Muscle of back (tissue), 3 donors: ENCODE measurements at regions not wholly inside any gene's neighbourhood (a gene's known extent, or its start where the extent isn't known, plus 50 kb on each side); places are given as distances from the start of the nearest gene placed in this dataset.

Source experiments
- DNase-seq, 3 donors: peaks; one replicate each; pipeline versions ENCODE4 v3.0.0 to v3.0.0-alpha.2; 2013

GRCh38 chr2:221143231-221143630 is 428.9 kb downstream of the EPHA4 start:
- no peak for DNase-seq

DNA sequence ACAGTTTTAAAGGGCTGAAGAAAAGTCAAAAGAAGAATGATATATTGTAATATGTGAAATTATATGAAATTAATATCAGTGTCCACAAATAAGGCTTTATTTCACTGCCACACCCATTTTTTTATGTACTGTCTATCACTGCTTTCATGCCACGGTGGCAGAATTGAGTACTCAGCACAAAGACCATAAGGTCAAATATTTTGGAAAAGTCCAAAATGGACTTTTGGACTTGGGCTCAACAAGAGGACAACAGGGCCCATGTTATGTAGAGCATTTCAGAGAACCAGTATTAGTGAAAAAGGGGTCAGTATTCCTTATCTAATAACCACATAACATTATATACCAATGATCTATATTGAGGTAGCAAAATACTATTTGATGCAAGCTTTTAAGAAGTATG is 427.2 kb downstream of the EPHA4 start:
- DNase-seq = no peak

DNA sequence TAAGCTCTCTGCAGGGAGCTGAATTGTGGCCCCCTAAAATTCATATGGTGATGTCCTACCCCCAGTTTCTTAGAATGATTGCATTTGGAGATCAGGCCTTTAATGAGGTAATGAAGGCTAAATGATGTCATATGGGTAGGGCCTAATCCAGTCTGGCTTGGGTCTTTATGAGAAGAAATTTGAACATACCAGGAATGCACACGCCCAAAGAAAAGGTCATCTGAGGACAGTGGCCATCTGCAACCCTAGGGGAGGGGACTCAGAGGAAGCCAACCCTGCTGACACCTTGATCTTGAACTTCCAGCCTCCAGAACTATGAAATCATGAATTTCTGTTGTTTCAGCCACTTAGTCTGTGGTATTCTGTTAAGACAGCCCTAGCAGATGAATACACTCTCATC is 426.7 kb downstream of the EPHA4 start:
- no peak for DNase-seq

- no peak for DNase-seq
These were observed 418.9 kb downstream of the EPHA4 start for GRCh38 chr2:221153226-221153625.

- DNase-seq = no peak
These were observed 417.9 kb downstream of the EPHA4 start for GRCh38 chr2:221154176-221154575.

GRCh38 chr2:221156062-221156734 is 415.9 kb downstream of the EPHA4 start:
- DNase-seq = no peak

GRCh38 chr2:221161186-221161585 is 410.9 kb downstream of the EPHA4 start:
- no peak for DNase-seq

DNA sequence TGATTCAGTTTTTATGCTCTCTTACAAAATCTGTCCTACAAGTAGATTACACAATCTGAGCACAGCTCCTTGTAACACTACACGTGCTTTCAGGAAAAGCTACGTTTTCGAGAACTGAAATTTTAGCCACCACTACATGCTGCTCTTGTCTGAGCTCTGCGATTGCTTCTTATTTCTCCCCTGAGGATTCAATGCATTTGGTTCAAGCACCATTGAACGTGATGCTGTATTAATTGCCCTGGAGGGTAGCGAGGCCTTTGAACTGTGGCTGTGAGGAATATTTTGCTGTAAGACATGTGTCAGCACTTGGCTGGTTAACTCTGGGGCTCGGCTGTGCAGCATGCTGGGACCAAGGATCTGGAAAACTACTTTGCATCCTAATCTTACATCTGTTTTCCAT is 405.8 kb downstream of the EPHA4 start:
- peak; percentile 59 to 95 (median 85) for DNase-seq

GRCh38 chr2:221167561-221167960 is 404.5 kb downstream of the EPHA4 start:
- DNase-seq = no peak

DNA sequence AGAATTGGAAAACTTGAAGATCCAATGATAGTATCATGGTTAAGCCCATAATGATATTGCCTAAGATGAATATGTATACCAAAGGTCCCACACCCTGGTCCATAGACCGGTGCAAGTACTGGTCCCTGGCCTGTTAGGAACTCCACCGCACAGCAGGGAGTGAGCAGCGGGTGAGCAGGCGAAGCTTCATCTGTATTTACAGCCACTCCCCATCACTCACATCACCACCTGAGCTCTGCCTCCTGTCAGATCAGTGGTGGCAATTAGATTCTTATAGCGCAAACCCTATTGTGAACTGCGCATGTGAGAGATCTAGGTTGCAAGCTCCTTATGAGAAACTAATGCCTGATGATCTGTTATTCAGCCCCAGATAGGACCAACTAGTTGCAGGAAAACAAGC is 402.4 kb downstream of the EPHA4 start:
- no peak for DNase-seq

- no peak for DNase-seq
These were observed 401.6 kb downstream of the EPHA4 start for GRCh38 chr2:221170548-221170947.

- no peak for DNase-seq
These were observed 395.4 kb downstream of the EPHA4 start for GRCh38 chr2:221176667-221177066.

- DNase-seq = no peak
These were observed 394.0 kb downstream of the EPHA4 start for GRCh38 chr2:221178139-221178538.

- peak in 1 of 3 donors; percentile 5 for DNase-seq
These were observed 385.2 kb downstream of the EPHA4 start for GRCh38 chr2:221186873-221187272.

GRCh38 chr2:221189431-221190067 is 382.6 kb downstream of the EPHA4 start:
- DNase-seq = peak in 1 of 3 donors; percentile 23

GRCh38 chr2:221195829-221196228 is 376.3 kb downstream of the EPHA4 start:
- DNase-seq = no peak

DNA sequence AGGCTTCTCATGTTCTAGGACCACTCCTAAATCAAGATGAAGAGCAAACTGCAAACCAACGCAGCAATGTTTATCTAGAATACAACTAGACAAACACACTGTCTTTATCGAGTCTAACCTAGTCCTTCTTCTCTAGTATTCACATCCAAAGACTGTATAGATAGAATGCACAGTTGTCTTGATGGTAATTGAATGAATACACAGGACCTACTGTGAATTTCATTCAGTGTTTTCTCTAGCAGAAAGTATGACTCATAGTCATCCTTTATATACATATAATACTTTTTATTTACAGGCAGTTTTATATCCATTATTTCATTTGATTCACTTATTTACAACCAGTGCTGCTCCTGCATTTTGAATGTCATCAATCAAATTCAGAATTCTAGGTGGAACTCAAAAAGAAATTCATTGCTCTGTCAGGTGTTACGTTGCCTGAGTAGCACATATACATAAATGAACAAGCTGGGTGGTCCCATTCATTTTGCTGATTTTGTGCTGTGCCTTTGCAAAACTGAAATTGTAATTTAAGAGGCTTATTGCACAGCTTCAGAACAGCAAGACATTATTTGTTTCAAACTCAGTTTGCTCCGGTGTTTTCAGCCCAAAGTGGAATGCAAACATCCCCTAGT is 374.8 kb downstream of the EPHA4 start:
- DNase-seq = no peak

DNA sequence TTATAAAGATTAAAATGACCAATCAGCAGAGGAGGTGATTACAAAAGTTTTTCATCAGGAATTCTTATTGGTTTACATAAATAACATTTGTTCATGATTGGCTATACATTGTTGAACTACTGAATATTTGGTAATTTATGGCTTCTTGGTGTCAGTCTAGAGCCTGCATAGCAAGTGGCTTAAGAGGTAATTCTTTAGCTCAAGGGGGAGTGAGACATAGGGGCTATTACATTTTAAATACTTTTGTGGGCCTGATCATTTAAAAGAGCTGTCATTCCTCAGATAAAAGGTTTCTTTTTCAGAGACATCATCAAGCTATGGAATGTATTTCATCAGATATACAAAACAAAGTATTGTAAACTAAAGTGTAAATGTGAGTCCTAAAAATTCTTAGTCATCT is 373.8 kb downstream of the EPHA4 start:
- DNase-seq = no peak

- DNase-seq = no peak
These were observed 371.8 kb downstream of the EPHA4 start for GRCh38 chr2:221200184-221200839.

- DNase-seq = no peak
These were observed 369.7 kb downstream of the EPHA4 start for GRCh38 chr2:221202431-221202830.

DNA sequence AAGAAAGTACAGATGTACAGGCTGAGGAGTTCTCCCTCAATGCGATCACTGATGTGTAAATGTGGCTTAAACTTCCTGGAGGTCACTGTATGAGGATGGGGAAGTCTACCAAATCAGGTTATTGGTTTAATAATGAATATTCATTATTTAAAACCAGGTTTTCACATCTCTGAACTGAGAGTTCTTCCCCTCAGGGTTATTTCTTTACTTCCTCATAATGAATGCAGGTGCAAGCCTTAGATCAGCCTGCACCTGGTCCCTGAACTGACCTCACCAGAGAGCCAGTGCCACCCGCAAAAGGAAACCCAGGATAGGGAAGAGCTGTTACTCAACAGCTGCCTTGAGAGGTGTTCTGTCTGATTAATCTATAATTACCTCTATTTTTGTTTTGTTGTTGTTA is 369.0 kb downstream of the EPHA4 start:
- no peak for DNase-seq

DNA sequence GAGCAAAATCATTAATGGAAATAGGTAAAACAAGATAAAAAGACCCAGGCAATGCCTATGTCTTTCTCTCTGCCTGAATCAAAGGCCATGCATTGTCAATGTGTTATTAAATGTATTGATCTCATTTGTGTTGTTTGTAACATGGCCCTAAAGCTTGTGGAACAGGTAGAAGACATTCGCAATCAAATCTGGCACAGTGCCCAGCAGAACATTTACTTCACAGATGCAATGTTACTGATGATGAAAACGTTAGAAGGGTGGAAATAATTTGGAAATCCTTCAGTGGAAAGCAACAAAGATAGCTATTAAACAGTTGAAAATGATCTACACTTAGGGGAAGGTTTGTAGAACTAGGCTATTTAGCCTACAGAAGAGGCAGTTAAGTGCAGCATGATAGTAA is 368.2 kb downstream of the EPHA4 start:
- DNase-seq = no peak

- no peak for DNase-seq
These were observed 367.4 kb downstream of the EPHA4 start for GRCh38 chr2:221204699-221205098.
